Gastroesophageal sphincter (tissue), 4 donors: ENCODE measurements at regions not wholly inside any gene's neighbourhood (a gene's known extent, or its start where the extent isn't known, plus 50 kb on each side); places are given as distances from the start of the nearest gene placed in this dataset.
A peak's percentile ranks its signal among the peaks of the same experiment; 100 is the strongest.

Source experiments
- ATAC-seq: fragments of 150-250 bp; one replicate; pipeline ENCODE4 v1.9.1; 2016; ENCODE audit warnings: mild to moderate bottlenecking, moderate library complexity
- H3K27ac ChIP-seq, 4 donors: fragments of 200-600 bp; sonication (generic) in 3 of 4; 1 replicate in 3 of 4; 2 replicates in 1 of 4; pipeline ENCODE4 v1.5.1; 2016 to 2019
- H3K27me3 ChIP-seq: fragments of 200-600 bp; sonication (generic); one replicate; pipeline ENCODE4 v1.5.1; 2019
- H3K36me3 ChIP-seq, 2 donors: fragments of 200-600 bp; sonication (generic); one replicate each; pipeline ENCODE4 v1.5.1; 2019; ENCODE audit warnings: control low read depth in 1 of 2
- H3K4me1 ChIP-seq, 3 donors: fragments of 200-600 bp; sonication (generic); 1 replicate in 2 of 3; 2 replicates in 1 of 3; pipeline ENCODE4 v1.5.1; 2016 to 2019; ENCODE audit warnings: control low read depth in 2 of 3
- H3K4me3 ChIP-seq, 2 donors: fragments of 200-600 bp; sonication (generic); one replicate each; pipeline ENCODE4 v1.5.1; 2019; ENCODE audit warnings: mild to moderate bottlenecking in 1 of 2, moderate library complexity in 1 of 2
- H3K9me3 ChIP-seq, 3 donors: fragments of 200-600 bp; sonication (generic); one replicate each; pipeline ENCODE4 v1.5.1; 2017 to 2019; ENCODE audit warnings: control low read depth in 2 of 3
- CTCF ChIP-seq, 4 experiments: fragments of 200-600 bp in 2 of 4; fragments of 450-650 bp in 2 of 4; sonication (generic) in 1 of 4; IDR thresholded peaks; one replicate each; pipeline ENCODE4 v1.5.1; 2017 to 2019; ENCODE audit warnings: antibody characterized with exemption in 4 of 4, mild to moderate bottlenecking in 2 of 4, moderate library complexity in 2 of 4
- EP300 ChIP-seq: sonication (generic); formaldehyde crosslinking; IDR thresholded peaks from one replicate; pipeline ENCODE4 v1.6.1; 2017; ENCODE audit warnings: antibody characterized with exemption, mild to moderate bottlenecking
- POLR2A ChIP-seq, 2 donors: fragments of 450-650 bp; IDR thresholded peaks; one replicate each; pipeline ENCODE4 v1.6.1; 2017; ENCODE audit warnings: antibody characterized with exemption in 2 of 2, mild to moderate bottlenecking in 2 of 2, moderate library complexity in 1 of 2
- POLR2AphosphoS5 ChIP-seq: sonication (generic); formaldehyde crosslinking; IDR thresholded peaks from one replicate; pipeline ENCODE4 v1.6.1; 2017; ENCODE audit warnings: antibody characterized with exemption
- WGBS, 2 donors: methylation state at CpG; one replicate each; pipeline ENCODE4 v1.1.5; 2018; ENCODE audit warnings: low coverage in 1 of 2; 5-methylcytosine and 5-hydroxymethylcytosine counted together

GRCh38 chr13:97109841-97110492 lies 112.2 kb upstream of the MBNL2 start:
- Histone ChIP-seq H3K36me3 (no peaks in the 10 kb centered on the region), H3K4me3 (peak overlapping the region in 1 of 2 donors; percentile 26), H3K27ac (peak overlapping the region; percentile 20 to 88 (median 82)), H3K4me1 (peaks cover 4 to 73% (median 36%) of the 10 kb centered on the region in 3 donors), H3K9me3 (no peaks in the 10 kb centered on the region), H3K27me3 (no peaks in the 10 kb centered on the region)
- TF ChIP-seq CTCF (IDR thresholded peaks at IDR 0.05) (peak; percentile 92 to 99 (median 97)), EP300 (no peak), POLR2A (IDR thresholded peaks at IDR 0.05) (no peak), POLR2AphosphoS5 (peak; percentile 81)
- peak; percentile 95 for ATAC-seq
- 31 to 32% methylated on average over 12 to 15 of the region's 34 CpGs for WGBS, 2 donors

GRCh38 chr13:97110936-97111335 lies 111.2 kb upstream of the MBNL2 start:
- Histone ChIP-seq H3K27ac (peak overlapping the region; percentile 20 to 88 (median 82)), H3K36me3 (no peaks in the 10 kb centered on the region), H3K4me3 (no peak overlapping the region), H3K4me1 (peaks cover 4 to 83% (median 42%) of the 10 kb centered on the region in 3 donors), H3K9me3 (no peaks in the 10 kb centered on the region), H3K27me3 (no peaks in the 10 kb centered on the region)
- WGBS, 2 donors, result 73 to 78% methylated on average over 2 to 6 of the region's 6 CpGs
- no peak for ATAC-seq
- TF ChIP-seq EP300, result no peak
- no peak for TF ChIP-seq POLR2A (IDR thresholded peaks at IDR 0.05)
- no peak for TF ChIP-seq POLR2AphosphoS5
- TF ChIP-seq CTCF (IDR thresholded peaks at IDR 0.05), result no peak

DNA sequence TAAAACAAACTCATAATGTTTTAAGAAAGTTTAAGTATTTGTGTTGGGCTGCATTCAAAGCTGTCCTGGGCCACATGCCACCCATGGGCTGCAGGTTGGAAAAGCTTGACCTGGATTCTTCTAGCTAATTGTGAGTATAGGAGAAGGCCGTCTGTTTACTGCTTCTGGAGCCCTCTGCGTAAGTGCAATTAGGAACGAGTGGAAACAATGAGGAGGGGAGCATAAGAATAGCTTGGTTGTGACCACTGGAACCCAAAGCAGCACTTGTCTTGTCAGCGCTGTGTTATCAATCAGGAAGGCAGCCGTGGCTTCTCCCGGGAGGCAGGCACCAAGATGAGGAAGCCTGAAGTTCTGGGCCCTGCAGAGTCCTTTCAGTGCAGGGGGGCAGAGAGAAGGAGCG lies 110.4 kb upstream of the MBNL2 start:
- Histone ChIP-seq H3K4me1 (peaks cover 8 to 91% (median 50%) of the 10 kb centered on the region in 3 donors), H3K4me3 (no peak overlapping the region), H3K9me3 (no peaks in the 10 kb centered on the region), H3K36me3 (no peaks in the 10 kb centered on the region), H3K27me3 (no peaks in the 10 kb centered on the region), H3K27ac (peak overlapping the region; percentile 79 to 88 (median 84))
- ATAC-seq, result no peak
- WGBS, 2 donors, result 31 to 68% methylated on average over 3 to 6 of the region's 7 CpGs
- no peak for TF ChIP-seq POLR2A (IDR thresholded peaks at IDR 0.05)
- TF ChIP-seq EP300, result no peak
- no peak for TF ChIP-seq POLR2AphosphoS5
- TF ChIP-seq CTCF (IDR thresholded peaks at IDR 0.05), result no peak

GRCh38 chr13:97112446-97113152 lies 109.5 kb upstream of the MBNL2 start:
- no peak for TF ChIP-seq EP300
- TF ChIP-seq POLR2AphosphoS5, result no peak
- TF ChIP-seq POLR2A (IDR thresholded peaks at IDR 0.05), result no peak
- no peak for TF ChIP-seq CTCF (IDR thresholded peaks at IDR 0.05)
- peaks cover 15 to 99% (median 55%) of the 10 kb centered on the region in 3 donors for H3K4me1 ChIP-seq
- ATAC-seq, result no peak
- no peaks in the 10 kb centered on the region for H3K36me3 ChIP-seq
- H3K4me3 ChIP-seq, result no peak overlapping the region
- 53 to 59% methylated on average over 7 to 12 of the region's 12 CpGs for WGBS, 2 donors
- H3K9me3 ChIP-seq, result no peaks in the 10 kb centered on the region
- H3K27ac ChIP-seq, result peak overlapping the region; percentile 79 to 88 (median 84)
- no peaks in the 10 kb centered on the region for H3K27me3 ChIP-seq
